ENCODE measurements at regions not wholly inside any gene's neighbourhood (a gene's known extent, or its start where the extent isn't known, plus 50 kb on each side); places are given as distances from the start of the nearest gene placed in this dataset.
A peak's percentile ranks its signal among the peaks of the same experiment; 100 is the strongest.

DNA sequence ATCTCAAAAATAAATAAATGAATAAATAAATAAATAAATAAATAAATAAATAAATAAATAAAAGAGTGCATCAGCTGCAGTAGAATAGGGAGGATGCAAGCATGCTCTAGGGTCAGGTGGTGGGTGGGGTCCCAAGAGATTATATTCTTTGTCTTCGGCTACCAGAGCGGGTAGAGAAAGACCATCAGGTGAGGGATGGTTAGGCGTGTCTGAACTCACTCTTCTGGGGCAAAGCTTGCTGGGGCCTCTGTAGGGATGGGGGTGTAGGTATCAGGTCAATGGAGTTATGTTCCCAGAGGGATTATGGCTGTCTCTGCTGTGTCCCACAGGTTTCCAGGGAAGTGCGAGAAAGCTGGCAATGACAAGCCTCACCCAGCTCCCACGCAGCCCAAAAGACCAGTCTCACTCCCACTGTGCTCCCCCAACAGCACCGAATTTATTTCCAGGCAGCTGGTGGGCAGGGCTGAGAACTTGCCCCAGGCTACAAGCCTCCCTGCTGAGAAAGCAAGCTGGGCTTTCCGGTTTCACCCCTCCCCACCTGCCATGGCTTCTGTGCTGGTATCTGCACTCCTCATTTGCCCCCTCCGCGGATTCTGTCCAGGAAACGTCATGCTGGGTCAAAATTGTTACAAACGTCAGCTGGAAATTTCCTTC lies 180.8 kb downstream of the LURAP1L start:
- TF ChIP-seq, protein P1, sequence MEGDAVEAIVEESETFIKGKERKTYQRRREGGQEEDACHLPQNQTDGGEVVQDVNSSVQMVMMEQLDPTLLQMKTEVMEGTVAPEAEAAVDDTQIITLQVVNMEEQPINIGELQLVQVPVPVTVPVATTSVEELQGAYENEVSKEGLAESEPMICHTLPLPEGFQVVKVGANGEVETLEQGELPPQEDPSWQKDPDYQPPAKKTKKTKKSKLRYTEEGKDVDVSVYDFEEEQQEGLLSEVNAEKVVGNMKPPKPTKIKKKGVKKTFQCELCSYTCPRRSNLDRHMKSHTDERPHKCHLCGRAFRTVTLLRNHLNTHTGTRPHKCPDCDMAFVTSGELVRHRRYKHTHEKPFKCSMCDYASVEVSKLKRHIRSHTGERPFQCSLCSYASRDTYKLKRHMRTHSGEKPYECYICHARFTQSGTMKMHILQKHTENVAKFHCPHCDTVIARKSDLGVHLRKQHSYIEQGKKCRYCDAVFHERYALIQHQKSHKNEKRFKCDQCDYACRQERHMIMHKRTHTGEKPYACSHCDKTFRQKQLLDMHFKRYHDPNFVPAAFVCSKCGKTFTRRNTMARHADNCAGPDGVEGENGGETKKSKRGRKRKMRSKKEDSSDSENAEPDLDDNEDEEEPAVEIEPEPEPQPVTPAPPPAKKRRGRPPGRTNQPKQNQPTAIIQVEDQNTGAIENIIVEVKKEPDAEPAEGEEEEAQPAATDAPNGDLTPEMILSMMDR (IDR thresholded peaks at IDR 0.05; ENCODE audit: unreplicated experiment): no peak
- H3K27me3 Mint-ChIP-seq: peaks cover 9% of the 10 kb centered on the region
- peak overlapping the region; percentile 39 for H3K27ac Mint-ChIP-seq
- peaks cover 4% of the 10 kb centered on the region for H3K36me3 Mint-ChIP-seq (ENCODE audit: insufficient read depth)
- no peak overlapping the region for H3K4me3 Mint-ChIP-seq (ENCODE audit: low read depth)
- DNase-seq (ENCODE audit: low spot score, unreplicated experiment): no peak
- H3K9me3 Mint-ChIP-seq (ENCODE audit: low read depth): peaks cover 15% of the 10 kb centered on the region
- H3K4me1 Mint-ChIP-seq (ENCODE audit: low read depth): peaks cover 8% of the 10 kb centered on the region

DNA sequence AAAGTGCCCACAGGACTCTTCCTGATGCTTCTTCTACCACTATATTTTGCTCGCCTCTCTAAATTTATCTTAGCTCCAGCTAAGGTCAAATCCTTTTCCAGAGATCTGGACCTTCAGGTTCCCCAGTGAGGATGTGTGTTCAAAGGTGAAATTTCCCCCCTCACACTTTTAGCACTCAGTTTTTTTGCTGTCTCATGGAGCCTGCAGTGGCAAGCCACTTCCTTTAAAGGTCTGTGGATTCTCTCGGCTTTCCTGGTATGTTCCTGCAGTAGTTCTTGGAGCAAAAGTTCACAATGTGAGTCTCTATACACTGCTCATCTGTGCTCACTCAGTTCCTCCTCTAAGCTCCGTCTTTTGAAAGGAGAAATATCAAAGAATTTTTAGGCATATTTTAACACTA lies 181.4 kb downstream of the LURAP1L start:
- no peak overlapping the region for H3K4me3 Mint-ChIP-seq (ENCODE audit: low read depth)
- peaks cover 8% of the 10 kb centered on the region for H3K4me1 Mint-ChIP-seq (ENCODE audit: low read depth)
- no peak overlapping the region for H3K27ac Mint-ChIP-seq
- TF ChIP-seq, protein P1 (IDR thresholded peaks at IDR 0.05; ENCODE audit: unreplicated experiment): no peak
- peaks cover 5% of the 10 kb centered on the region for H3K27me3 Mint-ChIP-seq
- H3K9me3 Mint-ChIP-seq (ENCODE audit: low read depth): peaks cover 15% of the 10 kb centered on the region
- peaks cover 4% of the 10 kb centered on the region for H3K36me3 Mint-ChIP-seq (ENCODE audit: insufficient read depth)
- no peak for DNase-seq (ENCODE audit: low spot score, unreplicated experiment)

DNA sequence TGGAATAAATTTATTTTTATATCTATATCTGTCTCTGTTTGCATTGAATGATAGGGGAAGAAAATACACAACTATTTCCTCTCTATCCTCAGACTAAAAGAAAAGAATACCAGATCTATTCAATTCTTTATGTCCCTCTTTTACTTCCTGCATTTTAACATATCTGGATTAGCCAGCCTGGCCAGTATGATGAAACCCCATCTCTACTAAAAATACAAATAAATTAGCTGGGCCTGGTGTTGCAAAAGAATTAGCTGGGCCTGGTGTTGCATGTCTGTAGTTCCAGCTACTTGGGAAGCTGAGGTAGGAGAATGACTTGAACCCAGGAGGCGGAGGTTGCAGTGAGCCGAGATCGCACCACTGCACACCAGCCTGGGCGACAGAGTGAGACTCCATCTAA lies 182.0 kb downstream of the LURAP1L start:
- Mint-ChIP-seq H3K9me3 (ENCODE audit: low read depth) (peaks cover 15% of the 10 kb centered on the region), H3K27me3 (peaks cover 2% of the 10 kb centered on the region), H3K4me3 (ENCODE audit: low read depth) (no peak overlapping the region), H3K36me3 (ENCODE audit: insufficient read depth) (peaks cover 4% of the 10 kb centered on the region), H3K27ac (no peak overlapping the region), H3K4me1 (ENCODE audit: low read depth) (peaks cover 8% of the 10 kb centered on the region)
- TF ChIP-seq, protein P1 (IDR thresholded peaks at IDR 0.05; ENCODE audit: unreplicated experiment): no peak
- no peak for DNase-seq (ENCODE audit: low spot score, unreplicated experiment)

DNA sequence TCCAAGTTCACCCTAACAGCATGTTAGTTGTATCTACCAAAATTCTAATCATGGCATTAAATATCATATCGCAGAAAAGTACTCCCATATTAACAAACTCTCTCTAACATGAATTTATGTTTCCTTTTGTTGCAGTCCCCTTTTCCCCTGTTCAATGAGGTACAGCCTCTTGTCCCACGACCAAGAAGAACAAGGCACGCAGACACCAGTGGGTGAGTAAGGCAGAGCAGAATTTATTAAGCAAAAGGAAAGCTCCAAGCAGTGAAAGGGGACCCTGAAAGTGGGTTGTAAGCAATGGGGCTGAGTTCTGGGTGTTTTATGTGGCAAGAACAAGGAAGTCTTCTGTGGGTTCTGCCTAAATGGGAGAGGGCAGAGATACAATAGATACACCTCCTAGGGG lies 183.5 kb downstream of the LURAP1L start:
- Mint-ChIP-seq H3K27ac (no peak overlapping the region), H3K4me1 (ENCODE audit: low read depth) (peaks cover 2% of the 10 kb centered on the region), H3K9me3 (ENCODE audit: low read depth) (peaks cover 15% of the 10 kb centered on the region), H3K27me3 (no peaks in the 10 kb centered on the region), H3K36me3 (ENCODE audit: insufficient read depth) (peaks cover 4% of the 10 kb centered on the region), H3K4me3 (ENCODE audit: low read depth) (no peak overlapping the region)
- TF ChIP-seq, protein P1 (IDR thresholded peaks at IDR 0.05; ENCODE audit: unreplicated experiment): no peak
- DNase-seq (ENCODE audit: low spot score, unreplicated experiment): no peak

DNA sequence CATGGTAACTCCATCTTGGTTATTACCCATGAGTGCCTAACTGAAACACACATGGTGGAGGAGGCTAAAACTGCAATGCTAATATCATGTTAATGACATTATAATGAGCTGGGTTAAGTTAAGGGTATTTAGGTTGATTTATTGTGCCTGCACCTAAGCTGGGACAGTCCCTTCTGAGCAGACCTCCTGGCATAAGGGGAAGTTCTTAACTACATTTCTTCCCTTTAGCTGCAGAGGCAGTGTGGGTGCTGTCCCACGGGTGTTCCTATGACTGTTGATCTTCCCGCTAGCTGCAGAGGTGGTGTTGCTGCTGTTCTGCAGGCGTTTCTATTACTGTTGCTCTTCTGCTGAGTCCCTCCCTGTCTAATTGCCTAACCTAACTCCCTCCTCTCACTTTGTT lies 183.9 kb downstream of the LURAP1L start:
- H3K27me3 Mint-ChIP-seq: no peaks in the 10 kb centered on the region
- H3K9me3 Mint-ChIP-seq (ENCODE audit: low read depth): peaks cover 15% of the 10 kb centered on the region
- DNase-seq (ENCODE audit: low spot score, unreplicated experiment): no peak
- H3K36me3 Mint-ChIP-seq (ENCODE audit: insufficient read depth): peaks cover 4% of the 10 kb centered on the region
- H3K27ac Mint-ChIP-seq: no peak overlapping the region
- TF ChIP-seq, protein P1 (IDR thresholded peaks at IDR 0.05; ENCODE audit: unreplicated experiment): no peak
- no peak overlapping the region for H3K4me3 Mint-ChIP-seq (ENCODE audit: low read depth)
- H3K4me1 Mint-ChIP-seq (ENCODE audit: low read depth): no peaks in the 10 kb centered on the region
